Umbilical cord (tissue), 1 donor: ENCODE measurements at regions not wholly inside any gene's neighbourhood (a gene's known extent, or its start where the extent isn't known, plus 50 kb on each side); places are given as distances from the start of the nearest gene placed in this dataset.
A peak's percentile ranks its signal among the peaks of the same experiment; 100 is the strongest.

Source experiments
- DNase-seq: peaks from one replicate; pipeline ENCODE4 v3.0.0-alpha.2; 2015; ENCODE audit warnings: low spot score

DNA sequence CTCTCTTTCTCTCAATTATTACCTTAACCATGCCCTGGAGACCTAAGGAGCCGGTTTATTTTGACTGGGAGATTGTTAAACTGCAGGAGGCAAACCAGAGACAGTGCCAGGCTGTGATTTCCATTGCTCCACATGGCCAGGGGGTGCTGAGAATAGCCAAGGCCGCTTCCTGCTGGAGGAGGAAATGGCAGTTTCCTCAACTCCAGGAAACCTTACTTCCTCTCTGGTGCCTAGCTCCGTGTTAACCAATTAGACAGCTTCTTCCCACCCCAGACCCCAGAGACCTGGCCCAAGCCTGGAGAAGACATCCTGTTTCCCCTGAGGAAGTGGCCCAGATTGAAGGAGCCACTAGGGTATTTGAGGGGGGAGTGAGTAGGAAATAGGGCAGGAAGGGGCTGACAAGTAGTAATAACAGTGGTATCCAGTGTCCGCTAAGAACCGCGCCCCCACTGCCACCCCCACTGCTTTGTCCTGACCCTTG is 161.2 kb downstream of the PLPP3 start:
- DNase-seq, result no peak

DNA sequence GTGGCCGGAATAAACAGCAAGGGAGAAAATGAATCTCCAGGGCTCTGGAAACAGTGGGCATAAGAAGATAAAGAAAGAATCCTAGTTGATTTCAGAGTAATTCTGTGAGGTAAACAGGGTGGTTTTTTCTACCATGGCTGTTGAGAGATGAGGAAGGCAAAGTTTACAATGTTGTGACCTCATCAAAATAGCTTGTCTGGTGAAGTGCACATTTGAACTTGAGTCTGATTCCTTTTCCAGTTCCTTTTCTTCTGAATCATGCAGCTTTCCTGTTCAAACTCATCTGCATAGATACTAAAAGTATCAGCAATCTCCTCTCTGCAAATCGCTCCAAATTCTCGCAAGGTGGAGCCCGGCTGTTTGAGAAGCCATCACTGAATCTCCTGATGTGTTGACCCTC is 161.7 kb downstream of the PLPP3 start:
- DNase-seq, result peak; percentile 28

DNA sequence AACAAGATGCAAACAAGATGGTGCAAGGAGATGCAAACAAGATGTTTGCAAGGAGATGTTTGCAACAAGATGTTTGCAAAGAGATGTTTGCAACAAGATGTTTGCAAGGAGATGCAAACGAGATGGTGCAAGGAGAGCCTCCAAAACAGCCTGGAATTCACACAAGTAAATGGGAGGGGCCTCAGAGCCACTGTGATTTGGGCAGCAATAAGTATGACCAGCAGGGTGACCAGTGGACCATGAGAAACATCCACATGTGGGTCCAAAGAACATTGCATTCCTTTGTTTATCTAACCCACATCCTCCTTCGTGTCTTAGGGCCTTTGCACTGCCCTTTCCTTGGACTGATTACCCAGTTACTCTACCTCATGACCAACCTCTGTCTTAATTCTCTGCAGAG is 162.9 kb downstream of the PLPP3 start:
- DNase-seq, result no peak

DNA sequence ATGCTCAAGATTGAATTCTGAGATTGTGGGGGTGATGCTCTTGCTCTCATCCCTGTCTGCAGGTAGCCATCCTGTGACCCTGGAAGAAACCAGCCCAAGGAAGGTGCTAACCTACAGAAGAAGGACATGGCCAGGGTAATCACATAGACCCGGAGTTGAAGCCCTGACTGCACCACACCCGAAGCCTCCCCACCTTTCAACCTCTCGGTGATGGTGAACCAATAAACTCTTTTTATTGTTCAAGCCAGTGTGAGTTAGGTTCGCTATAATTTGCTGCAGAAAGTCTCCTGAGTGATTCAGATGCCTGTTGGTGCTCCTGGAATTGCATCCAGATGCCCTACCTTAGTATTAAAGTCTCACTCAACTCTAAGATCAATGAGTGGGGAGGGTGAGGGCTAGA is 163.6 kb downstream of the PLPP3 start:
- DNase-seq, result no peak

DNA sequence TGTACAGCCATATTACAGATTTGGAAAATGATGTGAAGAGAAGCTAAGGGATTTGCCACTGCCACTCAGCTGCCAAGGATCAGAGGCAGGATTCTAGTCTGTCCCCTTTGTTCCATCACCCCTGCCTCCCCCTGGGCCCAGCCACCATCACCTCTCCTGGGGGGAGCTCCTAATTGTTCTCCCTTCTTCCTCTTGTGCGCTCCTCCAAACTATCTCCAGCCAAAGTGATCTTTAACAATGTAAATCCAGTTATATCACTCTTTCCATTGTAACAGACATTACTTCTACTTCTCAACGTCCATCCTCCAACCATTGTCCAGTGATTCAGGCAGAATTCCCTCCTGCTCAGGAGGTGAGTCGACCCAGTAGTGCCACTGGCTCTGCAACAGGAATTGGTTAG is 164.1 kb downstream of the PLPP3 start:
- DNase-seq, result no peak

DNA sequence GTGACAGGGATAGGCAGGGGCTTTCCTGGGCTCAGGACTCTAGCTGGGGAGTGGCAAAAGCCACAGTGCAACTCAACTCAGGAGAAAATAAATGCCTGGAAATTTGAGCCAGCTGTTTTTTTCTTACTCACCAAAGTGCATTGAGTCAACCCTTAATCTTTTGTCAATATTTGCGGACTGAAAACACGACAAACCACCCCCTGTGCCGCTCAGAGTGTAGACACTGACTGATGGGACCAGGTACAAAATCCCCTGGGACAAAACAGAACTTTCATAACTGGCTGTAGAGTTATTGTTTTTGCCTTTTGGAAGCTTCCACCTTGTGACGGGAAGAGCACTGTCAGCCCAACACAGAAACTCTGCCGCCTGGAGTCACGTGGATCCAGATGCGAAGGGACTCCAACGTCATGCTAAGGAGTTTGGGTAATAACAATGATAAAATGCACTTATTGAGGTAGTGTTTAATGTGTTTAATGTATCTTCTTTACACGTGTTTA is 164.6 kb downstream of the PLPP3 start:
- DNase-seq, result no peak

DNA sequence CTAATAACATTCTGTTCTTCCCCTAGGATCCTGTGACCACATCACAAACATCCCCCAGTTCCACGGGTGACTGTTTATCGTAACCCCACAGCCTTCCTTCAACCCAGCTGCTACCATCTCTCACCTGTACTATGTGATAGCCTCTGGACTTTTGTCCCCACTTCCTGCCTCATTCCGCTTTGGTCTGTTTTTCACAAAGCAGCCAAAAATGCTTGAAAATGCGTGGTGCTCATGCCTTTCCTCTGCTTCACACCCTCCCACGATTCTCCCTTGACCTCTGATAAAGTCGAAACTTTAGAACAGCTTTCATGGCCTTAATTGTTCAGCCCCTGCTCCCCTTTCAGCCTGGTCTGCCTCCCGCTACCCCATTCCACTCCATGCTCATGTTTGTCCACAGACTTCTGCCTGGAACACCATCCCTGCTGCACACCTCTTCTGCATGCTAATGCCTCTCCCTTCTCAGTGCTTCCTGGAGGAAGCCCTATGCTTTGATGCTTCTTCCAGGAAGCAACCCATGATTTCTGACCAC is 165.6 kb downstream of the PLPP3 start:
- no peak for DNase-seq

DNA sequence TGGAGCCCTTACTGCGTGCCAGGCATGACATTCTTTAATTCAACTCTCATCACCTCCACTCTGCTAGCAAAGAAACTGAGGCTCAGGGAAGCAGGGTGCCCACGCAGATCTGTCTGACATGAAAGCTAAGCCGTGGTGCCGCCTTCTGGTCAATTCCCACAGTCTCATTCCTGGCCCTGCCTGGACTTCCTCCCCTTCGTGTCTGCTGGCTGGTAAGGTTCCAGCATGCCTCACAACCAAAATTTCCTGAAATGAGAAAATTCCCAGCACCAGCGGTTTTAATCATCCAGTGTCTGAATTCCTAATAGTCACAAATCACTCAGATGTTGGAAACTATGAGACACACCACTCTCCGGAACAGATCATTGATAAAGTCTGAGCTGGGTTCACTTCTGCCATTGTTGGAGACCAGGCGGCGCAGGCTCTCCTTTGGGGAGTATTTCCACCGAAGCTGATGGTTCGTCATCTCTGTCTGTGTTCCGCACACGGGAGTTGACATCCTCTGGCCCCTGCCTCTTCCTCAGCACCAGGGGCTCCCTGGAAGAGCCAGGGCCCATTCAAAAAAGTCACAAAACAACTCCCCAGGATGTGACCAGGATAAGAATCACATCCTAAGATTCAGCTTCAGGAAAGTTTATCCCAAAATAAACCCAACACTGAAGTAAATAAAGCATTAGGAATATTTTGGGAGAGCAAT is 167.7 kb downstream of the PLPP3 start:
- no peak for DNase-seq

DNA sequence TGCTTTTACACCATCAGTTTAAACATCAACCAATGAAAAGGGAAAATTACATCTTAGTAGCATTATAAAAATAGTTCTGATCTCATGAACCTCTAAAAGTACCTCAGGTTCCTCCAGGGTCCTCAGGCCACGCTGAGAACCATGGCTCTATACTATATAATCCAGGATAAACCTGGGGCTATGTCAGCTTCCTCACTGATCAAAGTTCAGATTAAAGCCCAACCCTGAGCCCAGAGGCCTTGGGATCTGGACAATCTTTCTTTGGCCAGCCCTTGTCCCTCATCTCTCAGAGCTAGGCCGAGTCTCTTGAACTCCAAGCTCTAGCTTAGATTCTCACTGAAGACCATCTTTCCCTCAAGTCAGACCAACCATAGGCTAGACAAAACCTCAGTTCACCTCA is 168.3 kb downstream of the PLPP3 start:
- DNase-seq, result no peak

DNA sequence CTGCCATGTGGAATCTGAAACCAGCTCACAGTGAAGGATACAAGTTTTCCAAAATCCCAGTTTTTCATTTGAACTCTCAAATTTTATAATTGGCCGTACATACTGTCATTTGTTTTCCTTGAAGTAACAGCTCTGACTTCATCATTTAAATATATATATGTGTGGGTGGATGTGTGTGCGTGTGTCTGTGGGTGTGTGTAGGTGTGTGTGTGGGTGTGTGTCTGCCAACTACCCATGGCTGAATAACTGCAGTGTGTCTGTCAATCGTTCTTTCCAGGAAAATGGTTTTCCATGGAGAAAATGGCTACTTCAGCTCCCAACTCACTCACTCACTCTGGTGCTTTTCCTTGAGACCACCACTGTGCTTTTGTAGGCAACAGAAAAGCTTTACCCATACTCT is 169.0 kb downstream of the PLPP3 start:
- DNase-seq, result no peak

DNA sequence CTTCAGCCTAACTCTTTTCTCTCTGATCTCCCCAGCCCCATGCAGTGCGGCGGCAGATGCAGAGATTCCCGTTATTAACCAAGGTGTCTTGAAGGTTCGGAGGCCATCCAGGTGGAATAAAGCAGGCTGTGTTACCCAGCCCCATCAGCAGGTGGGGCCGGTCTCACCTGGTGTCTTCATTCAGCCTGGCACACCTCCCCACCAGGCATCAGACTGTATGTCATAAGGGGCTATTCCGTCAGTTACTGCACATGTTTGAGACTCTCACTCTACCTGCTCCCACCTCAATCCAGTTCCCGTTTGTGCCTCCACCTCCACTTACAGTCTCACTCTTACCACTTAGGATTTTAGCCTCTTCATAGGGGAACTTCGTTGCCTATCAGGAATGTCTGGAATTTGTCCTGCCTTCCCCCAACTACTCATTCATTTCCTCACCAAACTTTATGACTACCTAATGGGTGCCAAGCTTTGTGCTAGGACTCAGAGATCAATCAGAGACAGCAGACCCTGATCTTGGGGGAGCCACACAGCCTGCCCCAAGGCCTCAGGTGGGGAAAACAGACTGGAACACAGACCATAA is 170.2 kb downstream of the PLPP3 start:
- no peak for DNase-seq

DNA sequence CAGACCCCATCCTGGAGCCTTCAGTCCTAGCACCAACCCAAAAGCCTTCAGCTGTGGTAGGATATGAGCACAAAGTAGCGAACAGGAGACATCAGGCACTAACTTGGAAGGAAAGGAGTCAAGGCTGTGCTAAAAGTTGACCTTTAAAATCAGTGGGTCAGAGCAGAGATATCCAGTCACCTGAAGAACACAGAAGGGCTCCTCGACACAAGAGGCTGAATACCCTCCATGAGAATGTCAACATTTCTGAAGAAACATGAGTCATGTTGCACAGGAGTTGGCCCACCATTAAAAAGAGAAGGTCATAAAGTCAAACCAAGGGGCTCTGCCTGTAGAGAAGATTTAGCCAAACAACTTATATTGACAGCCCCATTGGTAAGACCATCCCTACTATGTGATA is 172.5 kb downstream of the PLPP3 start:
- no peak for DNase-seq

DNA sequence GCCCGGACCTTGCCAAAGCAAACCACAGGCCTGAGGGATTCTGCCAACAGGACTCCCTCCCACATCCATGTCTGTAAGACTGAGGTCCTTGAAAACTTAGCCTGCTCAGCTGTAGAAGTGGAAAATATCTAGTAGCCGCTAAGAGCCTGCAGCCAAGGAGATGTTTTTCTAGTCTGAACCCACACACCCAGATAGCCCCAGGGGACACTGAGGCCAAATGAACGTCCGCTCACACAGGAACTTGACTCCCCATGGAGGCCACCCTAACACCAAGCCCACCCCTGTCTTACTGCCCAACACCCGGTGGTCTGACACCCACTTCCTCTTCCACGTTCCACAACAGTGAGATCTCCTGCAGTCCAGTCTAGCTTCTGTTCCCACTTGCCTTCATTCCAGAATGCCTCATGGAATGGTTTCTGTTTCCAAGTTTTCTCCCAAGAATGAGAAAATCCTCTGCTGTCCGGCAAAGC is 174.8 kb downstream of the PLPP3 start:
- no peak for DNase-seq

DNA sequence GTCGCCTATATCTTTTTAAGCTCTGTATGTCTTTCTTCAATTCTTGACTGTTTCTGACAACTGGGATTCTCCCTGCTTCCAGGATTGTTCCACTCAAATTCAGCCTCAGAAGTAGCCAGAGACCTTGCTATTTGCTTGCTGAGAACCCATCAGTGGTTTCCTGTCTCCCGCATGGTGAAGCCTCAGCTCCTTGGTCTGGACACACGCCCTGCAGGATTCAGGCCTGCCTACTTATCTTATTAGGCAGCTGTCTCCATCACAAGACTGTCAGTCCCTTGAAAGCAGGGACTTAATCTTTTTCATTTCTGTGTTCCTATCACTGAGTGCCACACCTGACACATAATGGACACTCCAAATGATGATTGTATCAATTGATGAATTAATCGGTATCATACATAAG is 175.3 kb downstream of the PLPP3 start:
- DNase-seq, result no peak

DNA sequence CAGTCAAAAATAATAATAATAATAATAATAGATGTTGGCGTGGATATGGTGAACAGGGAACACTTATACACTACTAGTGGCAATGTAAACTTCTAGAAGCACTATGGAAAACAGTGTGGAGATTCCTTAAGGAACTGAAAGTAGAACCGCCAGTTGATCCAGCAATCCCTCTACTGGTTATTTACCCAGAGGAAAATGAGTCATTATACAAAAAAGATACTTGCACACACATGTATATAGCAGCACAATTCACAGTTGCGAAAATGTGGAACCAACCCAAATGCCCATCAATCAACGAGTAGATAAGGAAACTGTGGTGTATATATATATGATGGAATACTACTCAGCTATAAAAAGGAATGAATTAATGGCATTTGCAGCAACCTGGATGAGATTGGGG is 176.0 kb downstream of the PLPP3 start:
- no peak for DNase-seq

DNA sequence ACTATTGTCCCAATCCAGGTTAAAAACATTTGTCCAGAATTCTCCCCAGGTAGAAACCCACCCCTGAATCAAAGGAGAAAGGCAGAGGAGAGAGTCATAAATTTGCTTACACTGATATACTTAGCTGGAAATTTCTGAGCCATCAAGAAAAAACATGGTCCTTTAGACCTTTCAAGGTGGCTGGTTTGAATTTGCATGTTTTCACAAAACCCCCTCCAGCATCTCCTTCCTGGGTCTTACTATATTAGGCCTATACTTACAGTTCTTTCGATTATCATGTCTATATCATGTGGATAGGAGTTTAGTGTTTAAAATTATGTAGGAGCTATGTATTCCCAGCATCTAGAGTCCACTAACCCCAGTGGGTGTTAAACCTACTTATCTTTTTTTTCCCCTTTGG is 178.2 kb downstream of the PLPP3 start:
- no peak for DNase-seq

DNA sequence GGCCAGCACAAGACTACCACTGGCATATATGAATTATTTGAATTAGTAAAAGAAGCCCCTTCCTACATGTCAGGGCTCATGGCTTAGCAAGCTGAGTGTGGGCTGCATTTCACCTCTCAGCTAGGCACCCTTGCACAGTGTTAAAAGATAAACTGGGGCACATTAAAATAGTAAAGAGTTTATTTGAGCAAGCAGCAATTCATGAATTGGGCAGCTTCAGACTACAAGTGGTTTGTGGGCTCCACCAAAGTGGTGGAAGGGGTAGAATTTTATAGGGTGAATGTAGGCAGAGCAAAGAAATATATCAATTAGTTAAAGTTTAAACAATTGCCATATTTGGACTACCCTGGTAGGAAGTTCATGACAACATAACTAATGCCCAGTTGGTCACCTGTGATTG is 178.8 kb downstream of the PLPP3 start:
- no peak for DNase-seq

DNA sequence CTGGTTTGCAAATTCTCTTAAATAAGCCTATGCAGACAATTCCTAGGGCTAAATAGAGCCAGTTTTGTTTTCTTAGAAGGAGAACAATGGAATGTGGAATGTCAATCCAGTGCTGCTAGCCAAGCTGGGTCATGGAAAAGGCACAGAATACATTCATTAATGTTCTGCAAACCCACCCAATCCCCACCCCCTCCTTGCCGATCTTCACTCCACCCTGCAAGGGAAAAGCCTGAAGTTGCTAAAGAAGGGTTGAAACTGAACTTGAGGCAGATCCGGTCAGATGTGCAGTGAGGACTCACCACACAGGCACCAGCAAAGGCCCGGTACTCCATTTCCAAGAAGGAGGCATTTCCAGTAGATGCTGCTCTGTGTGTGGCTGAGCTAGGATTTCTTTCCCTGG is 179.6 kb downstream of the PLPP3 start:
- no peak for DNase-seq

DNA sequence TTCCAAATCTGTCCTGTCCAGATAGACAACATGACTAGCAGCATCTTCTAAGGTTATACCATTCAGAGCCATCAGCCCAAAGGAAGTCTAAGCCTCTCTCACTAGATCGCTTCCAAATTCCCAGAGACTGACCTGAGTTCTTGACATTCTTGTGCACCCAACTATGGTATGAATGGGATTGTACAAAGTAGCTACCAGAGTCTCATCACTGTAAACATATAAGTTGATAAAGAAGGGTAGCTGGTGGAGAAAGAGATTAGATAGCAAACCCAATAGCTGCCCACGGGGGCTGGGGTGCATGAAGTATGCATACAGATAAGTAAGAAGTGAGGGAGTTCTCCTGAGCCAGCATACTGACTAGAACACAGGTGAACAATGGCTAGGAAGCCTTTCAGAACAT is 180.0 kb downstream of the PLPP3 start:
- DNase-seq, result no peak

DNA sequence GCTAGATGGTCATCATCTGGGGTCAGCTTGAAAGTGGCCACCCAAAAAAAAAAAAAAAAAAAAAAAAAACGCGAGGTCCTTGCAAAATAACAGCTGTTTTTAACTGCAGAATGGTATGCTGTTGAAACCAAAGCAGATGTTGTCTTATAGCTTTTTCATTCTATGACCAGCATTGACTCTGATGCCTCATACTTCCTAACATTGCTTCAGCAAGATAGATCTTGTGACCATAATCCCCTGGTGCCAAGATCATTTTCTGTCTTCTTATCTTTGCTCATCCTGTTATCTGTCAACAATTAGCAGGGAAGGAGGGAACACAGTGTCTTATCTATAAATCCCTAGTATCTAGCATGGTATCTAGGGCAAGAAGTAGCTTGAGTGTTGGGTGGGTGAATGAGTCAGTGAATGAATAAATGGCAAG is 181.5 kb downstream of the PLPP3 start:
- no peak for DNase-seq

DNA sequence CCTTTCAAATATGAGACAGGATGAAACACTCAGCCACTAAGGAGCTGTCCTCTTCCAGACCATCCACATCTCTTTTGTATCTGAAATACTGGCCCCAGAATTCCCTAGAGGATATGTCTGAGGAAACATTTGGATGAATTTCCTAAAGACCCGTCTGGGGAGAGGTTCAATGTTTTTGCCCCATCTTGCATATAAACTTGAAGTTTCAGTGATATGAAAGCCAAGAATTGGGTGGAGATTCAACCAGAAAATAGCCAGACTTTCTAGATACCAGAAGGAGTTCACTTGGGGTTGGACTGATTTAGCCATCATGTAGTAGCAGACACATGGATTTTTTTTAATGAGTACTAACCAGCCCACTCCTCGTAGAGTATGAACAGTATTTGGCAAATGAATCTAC is 182.0 kb downstream of the PLPP3 start:
- no peak for DNase-seq

DNA sequence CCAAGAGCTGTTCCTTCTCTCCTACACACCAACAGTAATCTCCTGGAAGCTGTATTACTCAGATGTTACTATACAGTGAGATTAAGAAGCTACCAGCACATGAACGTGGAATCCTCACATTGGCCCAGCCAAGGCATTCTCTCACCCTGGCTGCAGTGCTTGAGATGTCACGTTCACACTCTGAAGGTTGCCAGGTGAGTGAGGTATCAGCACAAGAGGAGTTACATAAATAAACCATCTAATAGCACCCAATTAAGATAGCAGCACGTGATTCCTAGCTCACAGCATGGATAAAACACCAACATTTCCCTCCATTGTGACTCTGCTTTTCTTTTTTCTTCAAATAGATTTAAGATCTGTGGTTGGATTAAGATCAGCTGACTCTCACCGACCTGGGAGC is 182.8 kb downstream of the PLPP3 start:
- DNase-seq, result peak; percentile 60

DNA sequence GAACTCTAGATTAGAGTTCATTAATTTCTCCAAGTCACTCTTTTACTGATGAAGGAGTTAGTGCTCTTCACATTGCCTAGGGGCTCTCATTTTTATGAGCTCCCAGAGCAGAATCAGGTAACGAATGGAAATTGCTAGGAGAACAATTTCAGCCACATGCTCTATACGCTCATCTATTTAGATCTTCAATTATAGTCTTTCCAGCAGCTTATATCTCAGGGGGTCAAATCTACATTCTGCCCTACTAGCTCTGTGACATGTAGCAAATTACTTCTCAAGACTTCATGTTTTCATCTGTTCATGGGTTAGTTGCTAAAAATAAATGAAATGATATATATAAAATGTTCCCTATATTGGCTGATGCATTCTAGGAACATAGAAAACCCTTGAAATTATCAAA is 183.6 kb downstream of the PLPP3 start:
- DNase-seq, result no peak
